HG02840 (cell line): ENCODE measurements at regions not wholly inside any gene's neighbourhood (a gene's known extent, or its start where the extent isn't known, plus 50 kb on each side); places are given as distances from the start of the nearest gene placed in this dataset.
"Not testable (repeated sequence)": the region's sequence is repeated elsewhere in the genome, so short reads cannot be mapped to it uniquely, and the experiment has no call there.

Experiments
- ATAC-seq: cut with Tn5 transposase; IDR thresholded peaks from one replicate; pipeline ENCODE4 v1.9.1; 2021; ENCODE audit warnings: mild to moderate bottlenecking, moderate library complexity, moderate number of reproducible peaks; ENCODE audit not compliant: unreplicated experiment, low FRiP score

DNA sequence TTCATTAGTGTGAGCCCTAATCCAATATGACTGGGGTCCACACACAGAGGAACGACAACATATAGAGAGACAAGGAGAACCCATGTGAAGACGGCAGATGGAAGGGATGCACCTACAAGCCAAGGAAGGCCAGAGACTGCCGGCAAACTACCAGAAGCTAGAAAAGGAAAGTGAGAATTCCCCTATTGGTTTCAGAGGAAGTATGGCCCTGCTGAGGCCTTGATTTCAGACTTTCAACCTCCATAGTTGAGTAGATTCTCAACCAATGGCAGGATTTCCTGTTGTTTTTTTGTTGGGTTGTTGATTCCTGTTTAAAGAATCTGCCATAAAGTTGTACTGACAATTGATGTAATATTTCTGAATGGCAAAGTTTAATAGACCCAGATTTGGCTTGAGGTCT is 241.5 kb downstream of the SATB2 start:
- ATAC-seq = no peak

DNA sequence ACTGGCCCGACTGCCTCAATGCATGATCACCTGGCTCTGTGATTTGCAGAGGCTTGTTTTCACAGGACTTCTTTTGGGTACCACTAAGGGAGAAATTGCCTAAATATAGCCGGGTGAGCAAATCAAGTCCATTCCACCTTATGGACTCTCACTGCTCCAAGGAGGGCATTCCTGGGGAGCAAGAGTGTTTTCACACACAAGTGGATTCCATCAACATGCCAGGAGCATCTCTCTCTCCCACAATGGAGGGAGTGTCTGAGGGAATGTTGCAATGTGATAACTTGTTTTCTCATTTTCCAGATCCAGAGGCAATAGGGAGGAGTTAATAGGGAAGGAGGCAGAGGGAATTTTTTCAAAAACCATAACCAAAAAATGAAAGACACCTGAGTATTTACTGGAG is 250.7 kb downstream of the SATB2 start:
- no peak for ATAC-seq

DNA sequence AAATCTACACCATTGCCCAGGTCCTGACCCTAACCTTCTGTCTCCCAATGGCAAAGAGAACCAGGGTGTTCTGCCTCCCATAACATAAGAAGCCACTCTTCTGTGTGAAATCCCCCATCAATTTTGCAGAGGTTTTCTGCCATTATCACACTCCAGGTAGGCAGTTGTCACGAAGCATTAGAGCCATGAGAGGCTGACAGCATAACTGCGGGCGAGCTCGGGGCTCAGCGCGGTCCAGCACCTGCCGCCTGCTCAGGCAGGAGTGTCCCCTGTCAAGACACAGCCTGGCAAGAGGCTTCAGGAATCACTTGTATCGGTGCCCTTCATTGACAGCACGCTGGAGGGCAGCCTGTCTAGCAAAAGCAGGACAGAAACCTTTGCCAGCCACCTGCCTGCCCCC is 251.2 kb downstream of the SATB2 start:
- no peak for ATAC-seq

DNA sequence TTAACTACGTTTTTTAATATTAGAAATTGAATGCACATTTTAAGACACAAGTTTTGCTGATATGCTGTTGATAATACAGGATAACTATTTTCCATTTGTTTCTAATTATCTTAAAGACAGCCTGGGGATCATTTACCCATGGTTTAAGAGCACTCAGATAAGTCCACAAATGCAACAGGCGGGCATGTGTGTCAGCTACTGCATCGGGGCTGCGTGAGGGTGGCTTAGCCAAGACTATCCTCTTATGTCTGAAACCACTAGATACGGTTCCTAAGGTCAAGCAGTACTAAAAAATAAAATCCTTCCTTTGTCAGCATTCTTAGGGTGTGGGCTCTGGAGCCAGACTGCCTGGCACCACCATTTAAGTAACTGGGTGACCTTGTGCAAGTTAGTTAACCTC is 254.8 kb downstream of the SATB2 start:
- no peak for ATAC-seq

DNA sequence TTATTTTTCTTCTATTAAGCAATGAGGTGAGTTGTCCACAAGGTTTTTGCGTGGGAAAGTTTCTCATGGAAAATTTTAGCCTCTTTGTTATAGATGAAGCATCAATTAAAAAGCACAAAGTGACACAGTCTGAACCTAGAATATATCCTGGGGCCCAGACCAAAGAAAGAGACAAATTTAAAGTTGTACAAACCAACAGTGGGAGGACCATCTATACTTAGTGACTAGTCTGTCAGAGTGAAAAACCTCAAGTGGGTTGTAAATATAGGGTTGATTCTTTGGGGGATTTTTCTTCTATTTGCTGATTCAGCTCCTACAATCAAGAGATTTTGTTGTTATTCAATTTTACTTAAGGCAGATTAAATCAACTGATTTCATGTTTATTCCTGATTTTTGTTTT is 256.2 kb downstream of the SATB2 start:
- ATAC-seq = no peak

DNA sequence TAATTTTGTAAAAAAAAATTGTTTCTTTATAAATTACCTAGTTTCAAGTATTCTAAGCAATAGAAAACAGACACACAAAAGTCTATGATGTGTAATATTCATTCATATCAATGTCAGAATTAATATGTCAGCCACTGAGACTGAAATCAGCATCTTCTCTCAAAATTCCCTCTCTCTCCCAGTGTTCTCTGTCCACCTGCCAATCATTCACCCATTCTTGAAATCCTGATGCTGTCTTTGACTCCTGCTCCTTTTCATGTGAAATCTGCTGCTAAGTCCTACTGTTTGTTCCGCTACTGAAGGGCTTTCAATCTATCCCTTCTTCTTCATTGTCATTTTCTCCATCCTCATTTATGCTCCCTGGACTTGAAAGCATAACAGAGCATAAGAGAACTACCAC is 257.9 kb downstream of the SATB2 start:
- no peak for ATAC-seq

DNA sequence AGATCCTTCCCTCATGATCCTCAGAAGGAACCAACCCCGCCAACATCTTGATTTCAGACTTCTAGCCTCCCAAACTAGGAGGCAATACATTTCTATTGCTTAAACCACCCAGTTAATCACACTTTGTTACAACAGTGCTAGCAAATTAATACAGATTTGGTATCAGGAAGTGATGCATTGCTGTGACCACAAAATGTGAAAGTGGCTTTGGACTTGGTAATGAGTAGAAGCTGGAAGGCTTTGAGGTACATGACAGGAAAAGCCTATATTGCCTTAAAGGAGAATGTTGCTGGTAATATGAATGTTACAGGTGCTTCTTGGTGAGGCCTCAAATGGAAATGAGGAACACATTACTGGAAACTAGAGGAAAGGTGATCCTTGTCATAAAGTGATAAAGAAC is 260.3 kb downstream of the SATB2 start:
- no peak for ATAC-seq

DNA sequence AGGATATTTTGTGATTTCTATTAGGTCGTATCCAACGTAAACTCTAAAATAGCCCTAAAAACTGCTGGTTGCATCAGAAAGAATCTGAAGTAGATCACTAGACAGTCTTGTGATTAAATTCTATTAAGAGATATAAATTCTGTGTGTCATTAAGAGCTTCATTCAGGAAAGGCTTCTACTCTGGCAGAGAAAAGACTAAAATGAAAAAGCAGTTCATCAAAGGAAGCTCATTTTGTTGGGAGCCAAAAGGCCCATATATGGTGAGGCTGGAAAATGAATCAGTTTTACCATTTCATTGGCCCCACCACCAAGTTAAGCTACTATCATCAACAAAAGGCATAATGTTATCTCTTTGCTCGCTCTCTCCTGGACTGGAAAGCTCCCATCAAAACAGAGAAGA is 261.1 kb downstream of the SATB2 start:
- no peak for ATAC-seq

DNA sequence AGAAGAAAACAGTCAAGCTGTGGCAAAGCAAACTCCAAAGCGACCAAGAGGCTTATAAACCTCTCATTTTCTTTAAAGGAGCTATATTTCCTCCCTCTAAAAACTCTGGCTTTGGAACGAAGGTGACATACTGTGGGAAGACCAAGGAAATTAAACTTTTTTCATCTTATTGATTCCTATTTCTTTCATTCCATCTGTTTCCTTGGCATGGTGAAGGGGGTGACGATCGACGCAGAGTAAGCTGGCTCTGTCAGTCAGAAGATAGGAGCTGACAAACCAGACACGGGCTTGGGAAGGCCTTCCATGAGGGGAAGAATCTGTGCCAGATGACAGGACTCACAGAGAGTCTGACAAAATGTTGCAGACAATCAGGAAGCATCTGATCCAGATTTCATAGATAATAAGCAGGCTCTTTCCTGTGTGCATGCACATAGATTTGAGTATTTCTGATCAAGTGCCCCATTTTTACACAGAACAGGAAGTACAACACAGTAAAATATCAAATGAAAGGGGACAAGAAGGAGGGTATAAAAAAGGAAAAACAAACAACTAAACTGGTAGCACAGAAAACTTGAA is 261.7 kb downstream of the SATB2 start:
- no peak for ATAC-seq

DNA sequence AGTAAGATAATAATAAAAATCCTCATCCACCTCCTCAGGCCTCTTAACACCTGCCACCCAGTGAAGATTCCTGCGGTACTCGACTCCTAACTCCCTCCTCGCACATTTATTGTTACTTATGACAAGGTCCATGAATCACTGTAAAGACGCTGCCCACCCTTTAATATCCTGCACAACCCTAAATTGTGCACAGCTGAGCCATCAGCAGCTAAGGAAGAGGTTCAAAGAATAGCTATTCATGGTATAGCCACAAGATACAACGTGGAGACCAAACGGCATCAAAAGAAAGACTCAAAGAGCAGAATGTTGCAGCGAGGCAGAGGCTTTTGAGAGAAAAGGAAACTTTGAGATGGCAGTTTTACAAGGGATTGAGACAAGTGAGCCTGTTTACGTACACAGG is 266.3 kb downstream of the SATB2 start:
- ATAC-seq = no peak

DNA sequence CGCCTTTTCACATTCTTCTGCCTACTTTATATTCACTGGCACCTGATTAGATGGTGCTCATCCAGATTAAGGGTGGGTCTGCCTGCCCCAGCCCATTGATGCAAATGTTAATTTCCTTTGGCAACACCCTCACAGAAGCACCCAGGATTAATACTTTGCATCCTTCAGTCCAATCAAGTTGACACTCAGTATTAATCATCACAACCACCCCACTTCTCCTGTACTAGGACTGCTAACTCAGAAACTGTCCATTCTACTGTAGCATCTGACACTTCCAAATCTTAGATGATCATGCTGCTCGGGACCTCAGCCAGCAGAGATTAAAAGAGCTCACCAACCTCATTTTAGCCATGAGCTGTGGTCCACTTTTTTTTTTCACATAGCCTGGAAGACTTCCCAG is 268.5 kb downstream of the SATB2 start:
- no peak for ATAC-seq

DNA sequence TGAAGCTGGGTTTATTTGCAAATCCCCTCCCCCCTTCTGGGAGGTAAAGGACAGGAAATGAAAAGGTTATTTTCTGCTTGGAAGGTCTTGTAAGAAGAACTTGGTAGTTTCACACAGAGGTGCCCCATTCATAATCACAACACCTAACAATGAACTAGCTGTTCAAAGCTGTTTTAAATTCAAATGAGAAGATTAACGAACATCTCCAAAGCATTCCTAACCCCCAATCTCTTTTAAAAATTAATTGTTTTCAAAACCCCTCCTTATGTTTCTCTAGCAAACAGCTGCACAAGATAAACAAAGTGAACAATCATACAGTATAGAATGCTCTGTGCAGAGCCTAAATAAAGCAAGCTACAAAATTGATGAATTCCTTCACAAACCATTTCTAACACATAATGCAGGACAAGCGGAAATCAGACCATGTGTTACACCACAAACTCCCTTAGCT is 271.4 kb downstream of the SATB2 start:
- ATAC-seq = no peak

DNA sequence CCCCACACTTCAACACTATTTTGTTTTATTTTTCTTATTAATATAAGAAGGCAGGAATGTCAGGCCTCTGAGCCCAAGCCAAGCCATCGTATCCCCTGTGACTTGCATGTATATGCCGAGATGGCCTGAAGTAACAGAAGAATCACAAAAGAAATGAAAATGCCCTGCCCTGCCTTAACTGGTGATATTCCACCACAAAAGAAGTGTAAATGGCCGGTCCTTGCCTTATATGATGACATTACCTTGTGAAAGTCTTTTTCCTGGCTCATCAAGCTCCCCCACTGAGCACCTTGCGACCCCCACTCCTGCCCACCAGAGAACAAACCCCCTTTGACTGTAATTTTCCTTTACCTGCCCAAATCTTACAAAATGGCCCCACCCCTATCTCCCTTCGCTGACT is 272.6 kb downstream of the SATB2 start:
- not testable (repeated sequence) for ATAC-seq

DNA sequence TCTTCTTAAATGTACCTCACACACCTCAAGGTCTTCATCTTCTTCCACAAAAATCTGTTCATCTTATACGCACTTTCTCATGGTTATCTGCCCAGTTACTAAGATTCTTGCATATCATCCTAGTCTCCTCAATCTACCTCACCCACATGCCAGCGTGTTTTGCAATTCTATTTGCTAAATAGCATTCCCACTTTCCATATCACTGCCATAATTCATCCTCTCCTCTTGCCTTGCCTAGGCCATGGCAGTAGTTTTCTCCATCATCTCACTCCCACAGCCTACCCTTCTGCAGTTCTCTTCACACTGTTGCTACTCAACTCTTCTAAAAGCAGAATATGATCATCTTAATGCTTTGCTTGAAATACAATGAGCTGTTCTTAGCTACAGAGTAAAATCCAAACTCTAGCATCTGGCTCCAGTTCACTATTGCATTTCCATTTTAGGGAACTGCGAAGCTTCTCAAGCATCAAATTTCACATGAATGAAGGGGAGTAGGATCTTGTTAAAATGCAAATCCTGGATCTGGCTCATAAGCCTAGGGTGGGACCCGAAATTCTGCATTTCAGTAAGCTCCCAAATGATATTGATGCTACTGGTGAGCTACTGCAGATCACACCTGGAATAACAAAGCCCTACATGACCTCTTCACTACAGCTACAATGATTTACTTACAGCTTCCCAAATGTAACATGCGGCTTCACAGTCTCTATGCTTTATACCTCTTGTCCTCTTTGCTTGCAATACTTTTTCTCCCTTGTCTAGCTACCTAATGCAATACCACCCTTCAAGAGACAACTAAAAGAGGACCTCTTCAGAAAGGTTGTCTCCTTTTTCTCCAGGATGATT is 293.9 kb downstream of the SATB2 start:
- no peak for ATAC-seq

DNA sequence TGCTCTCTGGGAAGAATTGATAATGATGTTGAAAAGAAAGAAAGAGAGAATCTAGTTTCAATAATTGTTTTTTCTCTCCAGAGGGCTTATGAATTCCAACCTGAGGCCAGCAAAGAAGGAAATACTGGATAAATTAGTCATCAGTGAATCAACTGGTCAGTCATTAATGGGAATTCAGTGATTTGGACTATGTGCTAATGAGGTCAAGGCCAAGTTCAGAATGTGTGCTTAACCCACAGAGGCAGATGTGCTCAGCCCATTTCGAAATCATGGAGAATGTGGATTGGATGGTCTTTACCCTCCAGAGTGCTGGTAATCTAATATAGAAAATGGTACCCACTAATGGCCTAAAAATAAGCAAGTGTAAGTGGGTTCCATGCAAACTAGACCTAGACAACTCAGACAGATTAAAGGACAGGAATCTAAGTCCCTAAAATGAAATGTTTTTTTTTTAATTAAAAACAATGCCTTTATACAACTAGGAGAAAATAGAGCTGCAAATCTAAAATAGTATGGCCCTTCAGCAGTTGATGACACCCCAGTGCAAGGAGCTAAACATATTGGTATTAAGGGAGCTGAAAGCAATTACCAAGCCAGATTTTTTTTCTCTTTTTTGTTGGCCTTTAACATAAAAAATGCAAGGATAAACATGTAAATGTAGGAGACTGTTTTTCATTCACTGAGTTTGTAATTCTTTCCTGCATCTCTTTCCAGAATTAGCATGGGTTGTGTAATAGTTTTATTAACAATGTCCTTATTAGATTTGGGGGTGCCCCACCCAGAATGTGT is 296.9 kb downstream of the SATB2 start:
- ATAC-seq = no peak

DNA sequence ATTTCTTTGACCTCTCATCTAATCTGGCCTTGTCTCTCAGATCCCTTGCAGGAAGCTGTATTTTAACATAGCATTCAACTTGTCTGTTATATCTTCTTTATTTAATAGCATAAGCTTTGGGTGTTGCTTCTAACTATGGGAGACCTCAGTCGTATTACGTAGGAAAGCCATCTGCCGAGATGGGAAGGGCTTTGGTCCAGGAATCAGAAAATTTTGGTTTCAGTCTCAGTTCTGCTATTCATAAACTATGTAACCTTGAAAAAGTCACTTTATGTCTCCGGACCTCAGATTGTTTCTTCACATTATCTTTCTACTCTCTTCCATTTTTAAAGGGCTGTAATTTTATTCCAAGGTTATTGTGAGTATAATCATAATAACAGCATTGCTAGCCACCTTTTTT is 297.7 kb downstream of the SATB2 start:
- ATAC-seq = no peak

DNA sequence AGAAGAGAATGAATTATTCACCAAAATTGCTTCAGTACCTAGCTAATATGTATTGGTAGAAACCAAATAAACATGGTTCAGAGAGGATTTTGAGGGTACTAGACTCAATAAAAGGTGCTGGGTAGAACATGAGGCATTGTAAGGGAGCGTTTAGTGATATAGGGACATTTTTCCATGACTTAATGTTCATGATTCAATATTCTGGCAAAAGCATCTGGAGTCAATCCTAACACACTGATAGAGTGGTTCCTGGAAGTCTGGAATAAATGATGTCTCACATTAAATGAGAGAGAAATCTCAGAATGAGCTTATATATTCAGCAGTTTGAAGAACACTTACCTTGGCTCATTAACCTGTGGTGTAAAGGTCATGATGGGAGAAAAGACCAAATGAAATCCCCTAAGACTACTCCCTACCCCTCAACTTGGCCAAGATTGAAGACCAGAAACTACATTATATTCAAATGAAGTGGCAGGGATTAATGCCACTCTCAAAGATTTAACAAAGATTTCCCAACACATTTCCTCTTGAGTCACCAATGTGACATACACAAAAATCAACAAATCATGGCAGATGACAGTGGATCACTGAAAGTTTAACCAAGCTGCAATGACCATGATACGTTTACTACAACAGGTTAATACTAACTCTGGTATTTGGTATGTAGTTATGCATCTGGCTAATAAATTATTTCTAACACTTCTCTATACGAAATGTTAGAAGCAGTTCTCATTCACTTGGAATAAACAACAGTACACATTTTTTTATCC is 309.5 kb downstream of the SATB2 start:
- ATAC-seq = no peak

DNA sequence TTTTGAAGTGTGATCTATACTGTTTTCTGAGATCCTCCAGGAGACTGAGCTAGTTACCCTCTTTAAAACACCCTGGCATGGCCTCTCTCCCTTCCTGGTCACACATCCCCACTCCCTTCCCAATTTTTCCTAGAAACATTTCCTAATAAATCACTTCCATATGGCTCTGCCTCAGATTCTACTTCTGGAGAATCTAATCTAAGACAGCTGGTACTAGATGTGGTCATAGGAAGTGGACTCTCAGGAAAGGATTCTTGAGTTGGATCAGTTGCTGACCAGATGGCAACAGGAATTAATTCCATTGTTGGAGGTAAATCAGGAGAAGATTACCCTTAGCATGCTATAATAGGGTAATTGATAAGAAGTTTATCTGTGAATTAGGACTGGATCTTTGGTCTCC is 310.5 kb downstream of the SATB2 start:
- no peak for ATAC-seq

DNA sequence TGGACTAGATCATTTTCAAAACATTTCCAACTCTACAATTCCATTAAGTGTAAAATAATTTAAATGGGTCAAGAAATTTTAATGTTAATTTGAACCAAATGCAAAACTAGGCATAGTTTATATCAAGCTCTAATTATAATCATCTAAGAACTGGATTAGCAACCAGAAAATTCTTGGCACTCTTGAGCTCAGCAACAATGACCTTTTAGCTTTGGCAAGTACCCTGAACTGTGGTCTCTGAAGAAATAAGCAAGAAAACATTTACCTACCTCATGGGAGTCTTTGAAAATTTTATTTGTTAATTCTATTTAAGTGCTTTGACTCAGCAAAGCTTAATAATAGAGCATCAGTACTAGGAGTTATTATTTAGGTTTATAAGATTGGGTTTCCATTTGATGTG is 313.2 kb downstream of the SATB2 start:
- no peak for ATAC-seq

DNA sequence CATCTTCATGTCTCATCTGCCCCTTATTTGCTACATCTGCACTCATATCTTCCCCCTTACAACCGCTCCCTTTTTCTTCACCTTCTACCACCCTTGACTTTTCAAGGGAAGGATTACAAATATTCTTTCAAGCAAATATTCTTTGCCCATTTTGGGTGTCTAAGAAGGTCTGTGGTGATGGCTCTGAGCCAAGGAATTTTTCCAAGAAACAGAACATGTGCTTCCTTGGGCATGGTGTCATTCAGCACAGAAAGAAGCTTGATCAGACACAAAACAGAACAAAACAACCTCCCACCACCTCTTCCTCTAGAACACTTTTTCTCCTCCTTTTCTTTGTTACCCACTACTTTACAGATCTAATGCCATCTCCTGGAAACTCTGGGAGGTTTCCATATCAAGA is 313.7 kb downstream of the SATB2 start:
- ATAC-seq = no peak

DNA sequence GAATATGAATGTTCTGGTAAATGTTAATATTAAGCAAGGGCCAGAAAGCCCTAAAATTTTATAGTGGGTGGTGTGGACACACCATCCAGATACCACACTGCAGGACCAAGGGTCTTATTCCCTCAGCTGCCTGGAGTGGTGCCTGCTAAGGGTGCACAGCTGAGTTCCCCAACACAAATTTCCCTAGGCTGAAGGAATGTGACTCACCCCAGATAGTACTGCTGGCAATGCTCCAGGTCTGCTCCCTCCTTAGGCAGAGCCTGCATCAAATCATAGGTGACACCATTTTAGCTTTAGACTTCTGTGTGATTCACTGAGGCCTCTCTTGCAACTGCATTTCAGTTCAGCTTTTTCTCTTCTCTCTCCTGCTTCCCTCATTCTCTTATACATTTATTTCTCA is 321.1 kb downstream of the SATB2 start:
- no peak for ATAC-seq
